CD4-positive, alpha-beta memory T cell (primary cell): ENCODE measurements at regions not wholly inside any gene's neighbourhood (a gene's known extent, or its start where the extent isn't known, plus 50 kb on each side); places are given as distances from the start of the nearest gene placed in this dataset.
A peak's percentile ranks its signal among the peaks of the same experiment; 100 is the strongest.

Experiments
- CTCF ChIA-PET: fragments of 350-600 bp; sonication (Branson Sonifier 250); formaldehyde crosslinking; loops from one replicate; lab custom pipeline; 2021; ENCODE audit warnings: inconsistent platforms; ENCODE audit not compliant: partially characterized antibody; lab: Charles Lee
- POLR2A ChIA-PET: fragments of 350-600 bp; sonication (Branson Sonifier 250); formaldehyde crosslinking; loops from one replicate; lab custom pipeline; 2021; ENCODE audit not compliant: partially characterized antibody; lab: Charles Lee
- DNase-seq, 5 donors: peaks; one replicate each; pipeline versions ENCODE4 v3.0.0 to v3.0.0-alpha.2; 2020 to 2022; ENCODE audit warnings: mixed read lengths in 1 of 5
- H3K27ac ChIP-seq: one replicate; pipeline ENCODE4 v1.7.0; 2013; ENCODE audit warnings: low read depth, low read length
- H3K27me3 ChIP-seq: 2 replicates; pipeline ENCODE4 v1.7.0; 2013; ENCODE audit warnings: mild to moderate bottlenecking, low read length, moderate library complexity; ENCODE audit not compliant: insufficient read depth
- H3K36me3 ChIP-seq: 2 replicates; pipeline ENCODE4 v1.7.0; 2013; ENCODE audit warnings: mild to moderate bottlenecking, low read length, moderate library complexity; ENCODE audit not compliant: insufficient read depth
- H3K4me1 ChIP-seq: 2 replicates; pipeline ENCODE4 v1.7.0; 2013; ENCODE audit warnings: mild to moderate bottlenecking, low read length, moderate library complexity; ENCODE audit not compliant: insufficient read depth
- H3K4me3 ChIP-seq, 2 donors: one replicate each; pipeline ENCODE4 v1.7.0; 2013; ENCODE audit warnings: low read length in 2 of 2, mild to moderate bottlenecking in 1 of 2
- H3K9me3 ChIP-seq, 2 donors: one replicate each; pipeline ENCODE4 v1.7.0; 2013; ENCODE audit warnings: low read length in 2 of 2, control low read depth in 1 of 2; ENCODE audit not compliant: control insufficient read depth in 1 of 2
- H3K27ac Mint-ChIP-seq, 7 donors: one replicate each; pipeline ENCODE4 v1.8.0; 2020 to 2021; ENCODE audit warnings: mixed read lengths in 7 of 7, mild to moderate bottlenecking in 6 of 7, inconsistent platforms in 3 of 7, moderate library complexity in 3 of 7
- H3K27me3 Mint-ChIP-seq, 2 donors: one replicate each; pipeline ENCODE4 v1.8.0; 2020 to 2021; ENCODE audit warnings: mixed read lengths in 2 of 2
- H3K36me3 Mint-ChIP-seq, 2 donors: one replicate each; pipeline ENCODE4 v1.8.0; 2020 to 2021; ENCODE audit warnings: mixed read lengths in 2 of 2, inconsistent platforms in 1 of 2, mild to moderate bottlenecking in 1 of 2
- H3K4me1 Mint-ChIP-seq, 4 donors: one replicate each; pipeline ENCODE4 v1.8.0; 2020 to 2021; ENCODE audit warnings: mixed read lengths in 4 of 4, mild to moderate bottlenecking in 1 of 4
- H3K4me3 Mint-ChIP-seq, 8 donors: one replicate each; pipeline ENCODE4 v1.8.0; 2020 to 2021; ENCODE audit warnings: mixed read lengths in 8 of 8, mild to moderate bottlenecking in 7 of 8, moderate library complexity in 6 of 8, inconsistent platforms in 3 of 8
- H3K9me3 Mint-ChIP-seq, 8 donors: one replicate each; pipeline ENCODE4 v1.8.0; 2020 to 2021; ENCODE audit warnings: mixed read lengths in 8 of 8, mild to moderate bottlenecking in 5 of 8, inconsistent platforms in 3 of 8, moderate library complexity in 1 of 8
- intact Hi-C: fragments of 100-400 bp; cut with micrococcal nuclease; formaldehyde crosslinking; loops from one replicate; pipeline ENCODE4 v1.15.1; 2023

DNA sequence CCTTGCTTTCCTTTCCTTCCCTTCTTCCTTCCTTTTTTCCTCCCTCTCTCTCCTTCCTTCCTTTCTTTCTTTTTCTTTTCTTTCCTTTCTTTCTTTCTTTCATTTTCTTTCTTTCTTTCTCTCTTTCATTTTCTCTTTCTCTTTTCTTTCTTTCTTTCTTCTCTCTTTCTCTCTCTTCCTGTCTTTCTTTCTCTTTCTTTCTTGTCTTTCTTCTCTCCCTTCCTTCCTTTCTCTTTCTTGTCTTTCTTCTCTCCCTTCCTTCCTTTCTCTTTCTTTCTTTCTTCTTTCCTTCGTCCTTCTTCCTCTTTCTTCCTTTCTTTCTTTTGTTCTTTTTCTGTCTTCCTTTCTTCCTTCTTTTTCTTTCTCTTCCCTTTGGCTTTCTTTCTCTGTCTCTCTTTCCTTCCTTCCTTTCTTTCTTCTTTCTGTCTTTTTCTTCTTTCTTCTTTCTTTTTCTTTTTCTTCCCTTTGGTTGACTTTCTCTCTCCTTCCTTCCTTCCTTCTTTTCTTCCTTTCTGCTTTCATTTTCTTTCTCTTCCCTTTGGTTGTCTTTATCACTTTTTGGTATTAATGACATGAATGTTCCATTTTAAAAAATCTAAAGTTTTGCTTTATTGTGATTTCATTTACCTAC is 496.4 kb upstream of the CBLB start:
- Mint-ChIP-seq H3K27ac (peak overlapping the region in 1 of 7 donors; percentile 73), H3K9me3 (peaks cover 0 to 6% (median under 1%) of the 10 kb centered on the region in 8 donors), H3K4me1 (peaks cover 0 to 7% (median 2%) of the 10 kb centered on the region in 4 donors), H3K4me3 (peak overlapping the region in 1 of 8 donors; percentile 63), H3K36me3 (no peaks in the 10 kb centered on the region), H3K27me3 (no peaks in the 10 kb centered on the region)
- H3K27ac ChIP-seq = no peak overlapping the region
- no peak overlapping the region for H3K4me3 ChIP-seq
- intact Hi-C loops = no loop called here
- no peaks in the 10 kb centered on the region for H3K36me3 ChIP-seq
- H3K4me1 ChIP-seq = no peaks in the 10 kb centered on the region
- H3K27me3 ChIP-seq = no peaks in the 10 kb centered on the region
- ChIA-PET CTCF (no interaction called here), POLR2A (no interaction called here)
- DNase-seq = no peak
- H3K9me3 ChIP-seq = no peaks in the 10 kb centered on the region

- Mint-ChIP-seq H3K27me3 (no peaks in the 10 kb centered on the region), H3K4me3 (no peak overlapping the region), H3K36me3 (no peaks in the 10 kb centered on the region), H3K4me1 (peaks cover 0 to 7% (median 2%) of the 10 kb centered on the region in 4 donors), H3K9me3 (peaks cover 0 to 6% (median under 1%) of the 10 kb centered on the region in 8 donors), H3K27ac (no peak overlapping the region)
- DNase-seq = no peak
- no peaks in the 10 kb centered on the region for H3K9me3 ChIP-seq
- no peaks in the 10 kb centered on the region for H3K27me3 ChIP-seq
- no peaks in the 10 kb centered on the region for H3K36me3 ChIP-seq
- intact Hi-C loops = no loop called here
- no peak overlapping the region for H3K4me3 ChIP-seq
- H3K4me1 ChIP-seq = no peaks in the 10 kb centered on the region
- POLR2A ChIA-PET = no interaction called here
- no peak overlapping the region for H3K27ac ChIP-seq
- CTCF ChIA-PET = no interaction called here
Observed at GRCh38 chr3:106366352-106366751, 497.5 kb upstream of the CBLB start.

- Mint-ChIP-seq H3K9me3 (peaks cover 0 to 3% (median 0%) of the 10 kb centered on the region in 8 donors), H3K4me3 (no peak overlapping the region), H3K36me3 (no peaks in the 10 kb centered on the region), H3K27ac (no peak overlapping the region), H3K27me3 (no peaks in the 10 kb centered on the region), H3K4me1 (peaks cover 0 to 7% (median 2%) of the 10 kb centered on the region in 4 donors)
- H3K27me3 ChIP-seq = no peaks in the 10 kb centered on the region
- ChIA-PET POLR2A (no interaction called here), CTCF (interaction anchor here (1.0 kb wide), 1 partner anchor 32 kb away, joined by 3 read pairs; no protein-coding TSS in a partner anchor)
- no peaks in the 10 kb centered on the region for H3K4me1 ChIP-seq
- H3K9me3 ChIP-seq = no peaks in the 10 kb centered on the region
- no peak overlapping the region for H3K27ac ChIP-seq
- no peak overlapping the region for H3K4me3 ChIP-seq
- H3K36me3 ChIP-seq = no peaks in the 10 kb centered on the region
- intact Hi-C loops = no loop called here
- no peak for DNase-seq
Observed at GRCh38 chr3:106367496-106367895, 498.7 kb upstream of the CBLB start.

DNA sequence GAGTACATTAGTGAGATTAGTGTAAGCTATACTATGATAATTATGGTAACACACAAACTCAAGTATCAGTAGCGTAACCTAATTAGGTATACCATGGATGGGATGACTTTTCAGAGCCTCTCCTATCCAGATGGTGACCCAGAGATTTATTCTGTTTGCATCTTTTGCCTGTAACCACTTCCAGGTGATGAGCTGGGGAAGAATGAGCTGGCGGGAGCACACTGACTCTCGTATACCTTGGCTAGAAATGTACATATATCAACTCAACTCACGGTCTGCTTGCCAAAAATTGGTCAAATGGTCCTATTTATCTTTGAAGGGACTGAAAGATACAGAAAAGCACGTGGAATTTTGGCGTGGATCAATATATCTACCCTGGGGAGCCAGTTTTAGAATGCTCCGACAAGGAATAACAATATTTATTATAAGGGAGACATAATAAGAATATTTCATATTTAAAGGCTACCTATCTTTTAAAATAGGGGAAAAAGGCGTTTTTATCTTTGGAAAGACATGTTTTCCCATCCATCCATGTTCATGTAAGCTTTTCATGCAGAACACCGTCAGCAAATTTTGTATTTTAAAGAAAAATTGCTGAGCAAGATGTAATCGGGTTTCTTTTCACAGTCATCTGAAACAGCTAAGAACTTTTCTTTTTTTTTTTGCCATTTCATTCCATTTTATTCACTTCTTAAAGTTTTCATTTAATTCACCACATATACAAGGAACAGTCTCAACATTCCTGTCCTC is 502.6 kb upstream of the CBLB start:
- Mint-ChIP-seq H3K27ac (no peak overlapping the region), H3K9me3 (no peaks in the 10 kb centered on the region), H3K27me3 (no peaks in the 10 kb centered on the region), H3K4me1 (peaks cover 0 to 2% (median 0%) of the 10 kb centered on the region in 4 donors), H3K36me3 (no peaks in the 10 kb centered on the region), H3K4me3 (no peak overlapping the region)
- no peak for DNase-seq
- no peak overlapping the region for H3K4me3 ChIP-seq
- no peaks in the 10 kb centered on the region for H3K36me3 ChIP-seq
- POLR2A ChIA-PET = no interaction called here
- no peaks in the 10 kb centered on the region for H3K4me1 ChIP-seq
- no peaks in the 10 kb centered on the region for H3K9me3 ChIP-seq
- intact Hi-C loops = no loop called here
- CTCF ChIA-PET = interaction anchor here (1.6 kb wide), 1 partner anchor 9 kb away, joined by 4 read pairs; no protein-coding TSS in a partner anchor
- H3K27me3 ChIP-seq = no peaks in the 10 kb centered on the region
- no peak overlapping the region for H3K27ac ChIP-seq

GRCh38 chr3:106371971-106372805 is 503.4 kb upstream of the CBLB start:
- ChIA-PET POLR2A (no interaction called here), CTCF (no interaction called here)
- intact Hi-C loops = no loop called here
- Histone ChIP-seq H3K27ac (no peak overlapping the region), H3K27me3 (no peaks in the 10 kb centered on the region), H3K9me3 (no peaks in the 10 kb centered on the region), H3K4me3 (no peak overlapping the region), H3K36me3 (no peaks in the 10 kb centered on the region), H3K4me1 (no peaks in the 10 kb centered on the region)
- no peaks in the 10 kb centered on the region for H3K27me3 Mint-ChIP-seq
- DNase-seq = no peak
- H3K36me3 Mint-ChIP-seq = no peaks in the 10 kb centered on the region
- H3K4me3 Mint-ChIP-seq = no peak overlapping the region
- no peak overlapping the region for H3K27ac Mint-ChIP-seq
- no peaks in the 10 kb centered on the region for H3K9me3 Mint-ChIP-seq
- peaks cover 0 to 2% (median 0%) of the 10 kb centered on the region in 4 donors for H3K4me1 Mint-ChIP-seq

- Histone ChIP-seq H3K4me3 (no peak overlapping the region), H3K9me3 (no peaks in the 10 kb centered on the region), H3K4me1 (no peaks in the 10 kb centered on the region), H3K36me3 (no peaks in the 10 kb centered on the region), H3K27me3 (no peaks in the 10 kb centered on the region), H3K27ac (no peak overlapping the region)
- no peak for DNase-seq
- intact Hi-C loops = no loop called here
- H3K27me3 Mint-ChIP-seq = no peaks in the 10 kb centered on the region
- no peaks in the 10 kb centered on the region for H3K9me3 Mint-ChIP-seq
- no peak overlapping the region for H3K4me3 Mint-ChIP-seq
- peak overlapping the region in 1 of 7 donors; percentile 37 for H3K27ac Mint-ChIP-seq
- H3K36me3 Mint-ChIP-seq = no peaks in the 10 kb centered on the region
- peaks cover 0 to 2% (median 0%) of the 10 kb centered on the region in 4 donors for H3K4me1 Mint-ChIP-seq
- CTCF ChIA-PET = no interaction called here
- POLR2A ChIA-PET = no interaction called here
Observed at GRCh38 chr3:106372806-106373190, 504.0 kb upstream of the CBLB start.

DNA sequence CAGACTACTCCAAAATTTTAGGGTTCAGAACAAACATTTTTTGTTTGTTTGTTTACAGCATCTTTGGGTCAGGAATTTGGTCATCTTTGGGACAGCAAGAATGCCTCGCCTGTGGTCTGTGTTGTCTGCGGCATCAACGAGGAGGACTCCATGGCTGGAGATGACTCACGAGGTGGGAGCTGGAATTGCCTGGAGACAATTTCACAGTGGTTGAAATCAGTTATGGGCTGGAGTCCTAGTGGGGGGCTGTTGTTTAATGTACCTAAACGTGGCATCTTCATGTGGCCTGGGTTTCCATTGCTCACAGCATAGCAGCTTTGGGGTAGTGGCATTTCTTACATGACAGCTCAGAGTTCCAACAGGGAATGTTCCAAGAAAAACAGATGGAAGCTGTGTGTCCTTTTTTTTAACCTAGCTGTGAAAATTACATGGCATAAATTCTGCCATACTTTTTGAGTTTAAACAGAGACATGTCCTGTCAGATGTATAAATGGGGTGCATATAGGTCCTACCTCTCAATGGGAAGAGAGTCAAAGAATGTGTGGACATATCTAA is 507.3 kb upstream of the CBLB start:
- no peak overlapping the region for H3K27ac Mint-ChIP-seq
- H3K4me1 Mint-ChIP-seq = peaks cover 0 to 2% (median 0%) of the 10 kb centered on the region in 4 donors
- no peaks in the 10 kb centered on the region for H3K9me3 Mint-ChIP-seq
- H3K27ac ChIP-seq = no peak overlapping the region
- ChIA-PET CTCF (no interaction called here), POLR2A (no interaction called here)
- no peak for DNase-seq
- no peaks in the 10 kb centered on the region for H3K27me3 ChIP-seq
- H3K36me3 ChIP-seq = no peaks in the 10 kb centered on the region
- no peak overlapping the region for H3K4me3 Mint-ChIP-seq
- H3K27me3 Mint-ChIP-seq = no peaks in the 10 kb centered on the region
- H3K9me3 ChIP-seq = no peaks in the 10 kb centered on the region
- H3K4me3 ChIP-seq = no peak overlapping the region
- no peaks in the 10 kb centered on the region for H3K36me3 Mint-ChIP-seq
- intact Hi-C loops = no loop called here
- no peaks in the 10 kb centered on the region for H3K4me1 ChIP-seq
